WERI-Rb-1 (cell line): ENCODE measurements at regions not wholly inside any gene's neighbourhood (a gene's known extent, or its start where the extent isn't known, plus 50 kb on each side); places are given as distances from the start of the nearest gene placed in this dataset.

Source experiments
- DNase-seq: peaks from one replicate; pipeline ENCODE4 v3.0.0-alpha.2; 2020
- H3K27ac ChIP-seq: fragments of 250-450 bp; sonication (Bioruptor Pico); 2 replicates; pipeline ENCODE4 v1.5.1; 2020; ENCODE audit warnings: mild to moderate bottlenecking, moderate library complexity
- H3K27me3 ChIP-seq: fragments of 250-450 bp; sonication (Bioruptor Pico); 2 replicates; pipeline ENCODE4 v1.5.1; 2021; ENCODE audit warnings: mild to moderate bottlenecking, low read depth, moderate library complexity; ENCODE audit not compliant: insufficient read depth, severe bottlenecking
- H3K36me3 ChIP-seq: fragments of 250-450 bp; sonication (Bioruptor Pico); 2 replicates; pipeline ENCODE4 v1.5.1; 2020; ENCODE audit warnings: mild to moderate bottlenecking, moderate library complexity
- H3K4me3 ChIP-seq: 2 replicates; pipeline ENCODE4 v1.5.1; 2011; ENCODE audit warnings: low read depth, mild to moderate bottlenecking, control low read depth, low read length
- H3K9me3 ChIP-seq: fragments of 250-450 bp; sonication (Bioruptor Pico); 2 replicates; pipeline ENCODE4 v1.5.1; 2021; ENCODE audit warnings: mild to moderate bottlenecking, moderate library complexity; ENCODE audit not compliant: severe bottlenecking
- TF ChIP-seq, protein P1 (sequence below): IDR thresholded peaks from 2 replicates; pipeline ENCODE4 v1.5.1; 2011; ENCODE audit warnings: low read depth, mild to moderate bottlenecking, control low read depth, inconsistent platforms, low read length

DNA sequence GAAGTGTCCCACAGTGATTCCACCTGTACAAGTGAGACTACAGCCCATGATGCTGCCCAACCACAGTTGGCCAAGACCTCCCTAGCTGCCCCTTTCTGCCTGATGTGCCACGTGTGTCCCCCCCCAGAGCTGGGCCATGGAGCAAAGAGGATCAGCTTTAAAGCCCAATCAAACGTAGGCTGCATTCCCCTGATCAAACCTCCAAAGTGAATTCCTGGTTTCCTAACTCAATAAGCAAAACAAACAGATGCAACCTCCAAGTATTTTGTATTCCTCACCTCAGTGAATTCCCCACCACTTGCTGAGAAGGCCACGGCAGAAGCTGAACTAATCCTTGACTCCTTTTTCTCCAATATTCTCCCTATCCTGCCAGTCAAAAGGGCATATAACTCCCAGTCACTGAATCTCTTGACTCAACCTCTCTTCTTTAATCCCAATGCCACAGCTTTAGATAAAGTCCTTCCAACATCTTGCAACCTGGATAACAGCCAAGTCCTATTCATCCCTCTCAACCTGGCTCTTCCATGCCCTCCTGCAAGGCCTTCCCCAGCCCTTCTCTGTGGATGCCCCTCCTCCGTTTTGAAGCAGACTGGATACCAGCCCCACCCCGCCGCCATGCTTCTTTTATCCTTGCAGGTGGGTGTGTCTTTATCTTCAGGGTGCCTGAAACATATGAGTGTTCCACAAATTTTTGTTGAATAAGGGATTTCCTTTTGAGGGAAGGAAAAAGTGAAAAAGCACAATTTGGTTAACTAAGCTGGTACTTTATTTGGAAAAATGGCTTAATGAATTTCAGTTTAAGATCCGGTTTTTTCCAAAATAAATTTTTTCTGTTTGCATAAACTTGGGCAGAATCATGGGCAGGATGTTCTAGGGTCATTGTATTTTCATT, 285.2 kb upstream of the MKLN1 start:
- TF ChIP-seq, protein P1, sequence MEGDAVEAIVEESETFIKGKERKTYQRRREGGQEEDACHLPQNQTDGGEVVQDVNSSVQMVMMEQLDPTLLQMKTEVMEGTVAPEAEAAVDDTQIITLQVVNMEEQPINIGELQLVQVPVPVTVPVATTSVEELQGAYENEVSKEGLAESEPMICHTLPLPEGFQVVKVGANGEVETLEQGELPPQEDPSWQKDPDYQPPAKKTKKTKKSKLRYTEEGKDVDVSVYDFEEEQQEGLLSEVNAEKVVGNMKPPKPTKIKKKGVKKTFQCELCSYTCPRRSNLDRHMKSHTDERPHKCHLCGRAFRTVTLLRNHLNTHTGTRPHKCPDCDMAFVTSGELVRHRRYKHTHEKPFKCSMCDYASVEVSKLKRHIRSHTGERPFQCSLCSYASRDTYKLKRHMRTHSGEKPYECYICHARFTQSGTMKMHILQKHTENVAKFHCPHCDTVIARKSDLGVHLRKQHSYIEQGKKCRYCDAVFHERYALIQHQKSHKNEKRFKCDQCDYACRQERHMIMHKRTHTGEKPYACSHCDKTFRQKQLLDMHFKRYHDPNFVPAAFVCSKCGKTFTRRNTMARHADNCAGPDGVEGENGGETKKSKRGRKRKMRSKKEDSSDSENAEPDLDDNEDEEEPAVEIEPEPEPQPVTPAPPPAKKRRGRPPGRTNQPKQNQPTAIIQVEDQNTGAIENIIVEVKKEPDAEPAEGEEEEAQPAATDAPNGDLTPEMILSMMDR: no peak

DNA sequence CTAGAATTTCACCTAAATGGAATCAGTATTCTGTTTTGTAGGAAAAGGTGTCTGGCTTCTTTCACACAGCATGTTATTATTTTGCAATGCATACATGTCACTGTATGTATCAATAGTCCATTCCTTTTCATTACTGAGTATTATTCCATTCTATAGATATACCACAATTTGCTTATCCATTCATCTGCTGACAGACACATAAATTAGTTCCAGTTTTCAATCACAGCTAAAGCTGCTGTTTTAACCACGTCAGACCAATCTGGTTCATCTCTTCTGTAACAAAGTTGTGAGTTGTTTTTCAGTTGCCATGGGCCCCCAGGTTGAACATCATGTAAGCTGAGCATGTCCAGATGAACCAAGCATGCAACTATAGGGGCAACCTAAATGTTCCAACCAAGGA, 282.1 kb upstream of the MKLN1 start:
- H3K27ac ChIP-seq: no peak overlapping the region
- TF ChIP-seq, protein P1: no peak
- no peaks in the 10 kb centered on the region for H3K27me3 ChIP-seq
- H3K4me3 ChIP-seq: no peak overlapping the region
- H3K9me3 ChIP-seq: no peaks in the 10 kb centered on the region
- no peaks in the 10 kb centered on the region for H3K36me3 ChIP-seq
- no peak for DNase-seq

More for the DNA sequence above, 285.2 kb upstream of the MKLN1 start:
- H3K4me3 ChIP-seq: no peak overlapping the region
- H3K27me3 ChIP-seq: no peaks in the 10 kb centered on the region
- no peaks in the 10 kb centered on the region for H3K9me3 ChIP-seq
- no peak overlapping the region for H3K27ac ChIP-seq
- no peaks in the 10 kb centered on the region for H3K36me3 ChIP-seq
- DNase-seq: no peak

DNA sequence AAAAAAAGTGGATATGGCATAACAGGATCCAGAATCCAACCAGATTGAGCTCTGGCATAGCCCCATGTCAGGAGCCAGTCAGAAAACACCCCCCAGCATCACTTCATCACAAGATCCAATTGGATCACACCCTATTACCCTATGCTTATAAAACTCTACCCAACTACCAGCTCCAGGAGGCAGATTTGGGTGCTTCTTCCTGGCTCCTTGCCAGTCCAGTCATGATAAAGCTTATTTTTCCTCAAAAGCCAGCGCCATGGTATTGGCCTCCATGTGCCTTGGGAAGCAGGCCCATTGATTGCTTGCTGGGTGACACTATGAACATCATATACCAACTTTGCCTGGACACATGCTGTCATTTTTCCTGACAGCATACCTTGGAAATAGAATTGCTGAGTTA, 281.4 kb upstream of the MKLN1 start:
- no peak for DNase-seq
- Histone ChIP-seq H3K4me3 (no peak overlapping the region), H3K27me3 (no peaks in the 10 kb centered on the region), H3K9me3 (no peaks in the 10 kb centered on the region), H3K36me3 (no peaks in the 10 kb centered on the region), H3K27ac (no peak overlapping the region)
- TF ChIP-seq, protein P1: no peak

DNA sequence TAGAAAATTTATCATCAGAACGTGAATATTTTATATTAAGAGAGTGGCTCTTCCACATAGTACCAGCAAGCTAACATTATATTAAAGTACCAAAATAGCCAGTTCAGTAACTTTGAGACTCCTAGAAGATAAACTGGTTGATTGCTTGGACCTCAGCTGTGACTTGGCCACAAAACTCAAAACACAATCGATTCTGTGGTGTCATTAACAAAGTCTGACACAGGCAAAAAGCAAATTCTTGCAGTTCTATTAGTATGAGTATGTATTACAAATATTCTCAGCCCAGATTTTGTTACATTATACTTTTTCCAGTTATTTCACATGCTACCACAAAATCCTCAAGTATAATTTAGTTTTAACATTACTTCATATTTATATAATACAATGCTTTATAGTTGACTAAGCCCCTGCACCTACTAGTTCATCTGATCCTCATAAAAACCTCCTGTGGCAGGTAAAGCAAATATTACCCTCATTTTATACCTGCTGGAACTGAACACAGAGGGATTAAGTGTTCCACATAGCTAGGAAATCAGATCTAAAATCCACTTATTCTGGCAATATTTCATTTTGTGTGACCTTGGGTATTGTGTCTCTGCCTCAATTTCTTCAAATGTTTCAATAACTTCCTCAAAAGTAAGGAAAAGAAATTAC, 279.9 kb upstream of the MKLN1 start:
- H3K4me3 ChIP-seq: no peak overlapping the region
- TF ChIP-seq, protein P1: no peak
- no peak overlapping the region for H3K27ac ChIP-seq
- H3K9me3 ChIP-seq: no peaks in the 10 kb centered on the region
- DNase-seq: no peak
- no peaks in the 10 kb centered on the region for H3K27me3 ChIP-seq
- H3K36me3 ChIP-seq: no peaks in the 10 kb centered on the region

DNA sequence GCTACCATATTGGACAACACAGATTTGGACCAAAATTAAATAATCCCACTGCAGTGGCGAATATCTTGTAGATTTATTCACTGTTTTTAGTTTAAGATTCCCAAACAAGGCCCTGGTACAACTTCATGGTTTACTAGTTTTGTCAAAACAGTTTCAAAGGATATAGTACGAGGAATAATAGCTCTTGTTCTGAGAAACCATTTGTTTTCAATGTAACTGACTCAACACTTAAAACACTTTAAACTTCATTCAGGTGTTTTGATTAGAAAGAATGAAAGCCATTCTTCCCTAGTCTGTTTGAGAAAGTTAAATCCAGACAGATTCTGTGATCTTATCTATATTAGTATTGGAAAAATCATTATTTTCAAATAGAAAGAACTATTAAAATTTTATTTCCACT, 276.4 kb upstream of the MKLN1 start:
- Histone ChIP-seq H3K27me3 (no peaks in the 10 kb centered on the region), H3K36me3 (no peaks in the 10 kb centered on the region), H3K4me3 (no peak overlapping the region), H3K27ac (no peak overlapping the region), H3K9me3 (no peaks in the 10 kb centered on the region)
- no peak for DNase-seq
- TF ChIP-seq, protein P1: no peak
